Activated T-helper 1 cell treated with anti-CD3 and anti-CD28 coated beads, Interleukin-2, amount 50 U/mL, for 16 hours (primary cell): ENCODE measurements at regions not wholly inside any gene's neighbourhood (a gene's known extent, or its start where the extent isn't known, plus 50 kb on each side); places are given as distances from the start of the nearest gene placed in this dataset.

Source experiments
- DNase-seq, 2 donors: peaks; one replicate each; pipeline ENCODE4 v3.0.0-alpha.2; 2020; ENCODE audit warnings: low read depth in 1 of 2, low spot score in 1 of 2

- DNase-seq = no peak
Observed at GRCh38 chr17:77481476-77482374, 341.0 kb downstream of the SEC14L1 start.

GRCh38 chr17:77482375-77483127, 341.8 kb downstream of the SEC14L1 start:
- DNase-seq = no peak

GRCh38 chr17:77483128-77483598, 342.4 kb downstream of the SEC14L1 start:
- DNase-seq = no peak

GRCh38 chr17:77484111-77484510, 343.3 kb downstream of the SEC14L1 start:
- no peak for DNase-seq

- DNase-seq = no peak
Observed at GRCh38 chr17:77485089-77485833, 344.5 kb downstream of the SEC14L1 start.

GRCh38 chr17:77487211-77487629, 346.5 kb downstream of the SEC14L1 start:
- DNase-seq = no peak

- no peak for DNase-seq
Observed at GRCh38 chr17:77487677-77488530, 347.1 kb downstream of the SEC14L1 start.

GRCh38 chr17:77488531-77489238, 347.9 kb downstream of the SEC14L1 start:
- no peak for DNase-seq

- no peak for DNase-seq
Observed at GRCh38 chr17:77489239-77489892, 348.6 kb downstream of the SEC14L1 start.

GRCh38 chr17:77489893-77490255, 349.1 kb downstream of the SEC14L1 start:
- no peak for DNase-seq

GRCh38 chr17:77490361-77491183, 349.8 kb downstream of the SEC14L1 start:
- no peak for DNase-seq

GRCh38 chr17:77491921-77492445, 351.2 kb downstream of the SEC14L1 start:
- no peak for DNase-seq

GRCh38 chr17:77492446-77493237, 351.9 kb downstream of the SEC14L1 start:
- DNase-seq = no peak

GRCh38 chr17:77493238-77493820, 352.6 kb downstream of the SEC14L1 start:
- no peak for DNase-seq

GRCh38 chr17:77493901-77494663, 353.3 kb downstream of the SEC14L1 start:
- peak in 1 of 2 donors; percentile 1 for DNase-seq
